Stimulated activated CD4-positive, alpha-beta T cell treated with anti-CD3 and anti-CD28 coated beads, Interleukin-12 subunit alpha, Interleukin-12 subunit beta, amount 100 ng/mL, for 48 hours (primary cell): ENCODE measurements at regions not wholly inside any gene's neighbourhood (a gene's known extent, or its start where the extent isn't known, plus 50 kb on each side); places are given as distances from the start of the nearest gene placed in this dataset.
"Not testable (repeated sequence)": the region's sequence is repeated elsewhere in the genome, so short reads cannot be mapped to it uniquely, and the experiment has no call there.

ENCODE experiments used
- DNase-seq, 3 donors: peaks; one replicate each; pipeline ENCODE4 v3.0.0-alpha.2; 2020; ENCODE audit warnings: low read depth in 2 of 3, low spot score in 1 of 3

- DNase-seq, result no peak
Measured at GRCh38 chr7:13540429-13540828, 449.0 kb downstream of the ETV1 start.

- no peak for DNase-seq
Measured at GRCh38 chr7:13541326-13541725, 448.1 kb downstream of the ETV1 start.

- no peak for DNase-seq
Measured at GRCh38 chr7:13542451-13542850, 447.0 kb downstream of the ETV1 start.

GRCh38 chr7:13551503-13551902 is 438.0 kb downstream of the ETV1 start:
- no peak for DNase-seq

- DNase-seq, result no peak
Measured at GRCh38 chr7:13560441-13560840, 429.0 kb downstream of the ETV1 start.

GRCh38 chr7:13563257-13563656 is 426.2 kb downstream of the ETV1 start:
- no peak for DNase-seq

GRCh38 chr7:13563680-13564079 is 425.8 kb downstream of the ETV1 start:
- no peak for DNase-seq

GRCh38 chr7:13577566-13578145 is 411.8 kb downstream of the ETV1 start:
- no peak for DNase-seq

GRCh38 chr7:13578294-13578693 is 411.2 kb downstream of the ETV1 start:
- no peak for DNase-seq

GRCh38 chr7:13581097-13581496 is 408.4 kb downstream of the ETV1 start:
- DNase-seq, result no peak

- DNase-seq, result no peak
Measured at GRCh38 chr7:13593854-13594253, 395.6 kb downstream of the ETV1 start.

- DNase-seq, result no peak
Measured at GRCh38 chr7:13602036-13602435, 387.4 kb downstream of the ETV1 start.

- DNase-seq, result no peak
Measured at GRCh38 chr7:13603016-13603415, 386.4 kb downstream of the ETV1 start.

- no peak for DNase-seq
Measured at GRCh38 chr7:13603661-13604060, 385.8 kb downstream of the ETV1 start.

GRCh38 chr7:13604178-13604577 is 385.3 kb downstream of the ETV1 start:
- no peak for DNase-seq

GRCh38 chr7:13610372-13610771 is 379.1 kb downstream of the ETV1 start:
- DNase-seq, result no peak

GRCh38 chr7:13615679-13616078 is 373.8 kb downstream of the ETV1 start:
- DNase-seq, result no peak

GRCh38 chr7:13627455-13627854 is 362.0 kb downstream of the ETV1 start:
- no peak for DNase-seq

- DNase-seq, result no peak
Measured at GRCh38 chr7:13628239-13629001, 361.0 kb downstream of the ETV1 start.

GRCh38 chr7:13631207-13632049 is 358.0 kb downstream of the ETV1 start:
- DNase-seq, result not testable (repeated sequence)

GRCh38 chr7:13633857-13634256 is 355.6 kb downstream of the ETV1 start:
- DNase-seq, result no peak

GRCh38 chr7:13639396-13639795 is 350.1 kb downstream of the ETV1 start:
- no peak for DNase-seq
